ENCODE measurements at regions not wholly inside any gene's neighbourhood (a gene's known extent, or its start where the extent isn't known, plus 50 kb on each side); places are given as distances from the start of the nearest gene placed in this dataset.

DNA sequence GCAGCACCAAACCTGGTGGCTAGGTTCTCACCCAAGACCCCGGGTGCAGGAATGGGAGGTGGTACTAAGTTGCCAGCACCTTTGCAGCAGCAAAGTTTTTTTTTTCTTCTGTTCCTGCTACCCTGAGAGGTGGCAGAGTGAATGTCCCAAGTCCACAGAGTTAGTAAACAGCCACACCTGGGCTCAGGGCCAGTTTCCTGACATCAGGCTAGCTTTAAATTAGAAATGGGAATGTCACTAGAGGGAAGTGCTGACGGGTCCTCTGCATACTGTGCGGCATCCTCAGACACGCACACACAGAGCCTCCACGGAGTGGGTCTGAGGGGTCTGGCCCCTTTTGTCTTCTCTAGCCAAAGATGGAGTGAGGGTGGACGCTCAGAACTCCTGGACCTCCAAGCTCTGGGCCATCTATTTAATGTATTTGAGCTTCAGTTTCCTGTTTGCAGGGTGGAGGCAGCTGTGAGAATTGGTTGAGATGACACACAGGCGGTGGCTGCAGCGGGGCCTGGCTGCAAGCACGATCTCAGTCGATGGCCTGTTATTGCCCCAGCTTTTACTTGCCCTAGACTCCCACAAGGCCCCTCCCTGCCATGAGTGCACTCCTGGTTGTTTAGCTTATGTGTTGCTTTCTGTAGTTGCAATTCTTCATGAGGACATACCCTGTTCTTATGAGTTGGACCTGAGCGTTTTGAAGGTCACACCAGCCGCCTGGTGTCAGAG is 751.4 kb upstream of the HS6ST1 start:
- H3K27ac ChIP-seq (ENCODE audit: low read depth in 1 of 2, low read length in 1 of 2) = no peak overlapping the region
- H3K27me3 ChIP-seq (ENCODE audit: control insufficient read depth in 2 of 2, insufficient read depth in 1 of 2, low read length in 1 of 2) = no peaks in the 10 kb centered on the region
- DNase-seq (ENCODE audit: low read depth in 6 of 9, low spot score in 9 of 9) = no peak

DNA sequence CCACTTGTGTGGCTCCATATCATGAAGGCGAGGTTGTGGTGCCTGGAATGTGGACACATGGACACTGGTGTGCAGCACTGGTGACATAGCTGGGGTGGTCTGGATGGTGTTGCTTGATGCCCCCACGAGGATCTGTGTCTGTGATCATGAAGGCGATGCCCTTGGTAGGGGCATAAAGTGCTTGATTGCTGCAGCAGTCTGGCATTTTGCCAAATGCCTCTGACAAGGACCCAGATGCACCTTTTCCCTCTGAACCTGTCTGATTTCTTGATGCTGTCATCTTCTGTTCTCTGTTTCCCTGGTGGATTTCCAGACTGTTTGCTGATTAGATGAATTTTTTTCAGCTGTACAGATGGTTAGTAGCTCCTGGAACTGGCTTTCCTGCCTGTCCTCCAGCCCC is 752.0 kb upstream of the HS6ST1 start:
- no peak overlapping the region for H3K4me3 ChIP-seq (ENCODE audit: low read length in 2 of 2)
- no peak overlapping the region for H3K27ac ChIP-seq (ENCODE audit: low read depth in 1 of 2, low read length in 1 of 2)
- no peaks in the 10 kb centered on the region for H3K36me3 ChIP-seq (ENCODE audit: control insufficient read depth in 2 of 2, insufficient read depth in 2 of 2, low read length in 1 of 2)
- no peaks in the 10 kb centered on the region for H3K4me1 ChIP-seq (ENCODE audit: control insufficient read depth in 2 of 2, insufficient read depth in 2 of 2, low read length in 2 of 2)
- no peaks in the 10 kb centered on the region for H3K27me3 ChIP-seq (ENCODE audit: control insufficient read depth in 2 of 2, insufficient read depth in 1 of 2, low read length in 1 of 2)
- DNase-seq (ENCODE audit: low read depth in 6 of 9, low spot score in 9 of 9) = no peak
- WGBS = 93% methylated on average over 3 of the region's 3 CpGs
- H3K9me3 ChIP-seq (ENCODE audit: control insufficient read depth in 2 of 2, insufficient read depth in 1 of 2, low read length in 1 of 2) = no peaks in the 10 kb centered on the region

More for the DNA sequence above, 751.4 kb upstream of the HS6ST1 start:
- Histone ChIP-seq H3K4me1 (ENCODE audit: control insufficient read depth in 2 of 2, insufficient read depth in 2 of 2, low read length in 2 of 2) (no peaks in the 10 kb centered on the region), H3K9me3 (ENCODE audit: control insufficient read depth in 2 of 2, insufficient read depth in 1 of 2, low read length in 1 of 2) (no peaks in the 10 kb centered on the region), H3K36me3 (ENCODE audit: control insufficient read depth in 2 of 2, insufficient read depth in 2 of 2, low read length in 1 of 2) (no peaks in the 10 kb centered on the region), H3K4me3 (ENCODE audit: low read length in 2 of 2) (no peak overlapping the region)
- WGBS = 94% methylated on average over 12 of the region's 12 CpGs

DNA sequence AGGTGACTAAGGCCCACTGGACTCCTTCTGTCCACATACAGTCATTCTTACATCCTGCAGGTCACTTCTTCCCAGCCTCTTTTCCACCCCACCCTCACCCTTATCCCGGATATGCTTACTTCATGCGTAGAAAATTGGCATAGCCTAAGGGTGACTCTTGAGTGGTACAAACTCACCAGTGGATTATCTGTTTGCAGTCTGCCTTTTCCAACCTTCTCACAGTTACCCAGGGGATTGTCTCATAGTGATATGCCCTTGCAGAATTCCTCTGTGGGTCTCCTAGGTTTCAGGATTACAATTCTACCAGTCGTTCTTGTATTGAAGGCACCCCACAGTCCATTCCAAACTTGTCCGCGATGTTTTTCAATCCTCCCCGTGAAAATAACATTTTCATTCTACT is 752.9 kb upstream of the HS6ST1 start:
- DNase-seq (ENCODE audit: low read depth in 6 of 9, low spot score in 9 of 9) = no peak
- no peak overlapping the region for H3K27ac ChIP-seq (ENCODE audit: low read depth in 1 of 2, low read length in 1 of 2)
- no peak overlapping the region for H3K4me3 ChIP-seq (ENCODE audit: low read length in 2 of 2)
- WGBS = 96% methylated on average over 6 of the region's 6 CpGs
- H3K9me3 ChIP-seq (ENCODE audit: control insufficient read depth in 2 of 2, insufficient read depth in 1 of 2, low read length in 1 of 2) = no peaks in the 10 kb centered on the region
- H3K36me3 ChIP-seq (ENCODE audit: control insufficient read depth in 2 of 2, insufficient read depth in 2 of 2, low read length in 1 of 2) = no peaks in the 10 kb centered on the region
- no peaks in the 10 kb centered on the region for H3K4me1 ChIP-seq (ENCODE audit: control insufficient read depth in 2 of 2, insufficient read depth in 2 of 2, low read length in 2 of 2)
- no peaks in the 10 kb centered on the region for H3K27me3 ChIP-seq (ENCODE audit: control insufficient read depth in 2 of 2, insufficient read depth in 1 of 2, low read length in 1 of 2)

DNA sequence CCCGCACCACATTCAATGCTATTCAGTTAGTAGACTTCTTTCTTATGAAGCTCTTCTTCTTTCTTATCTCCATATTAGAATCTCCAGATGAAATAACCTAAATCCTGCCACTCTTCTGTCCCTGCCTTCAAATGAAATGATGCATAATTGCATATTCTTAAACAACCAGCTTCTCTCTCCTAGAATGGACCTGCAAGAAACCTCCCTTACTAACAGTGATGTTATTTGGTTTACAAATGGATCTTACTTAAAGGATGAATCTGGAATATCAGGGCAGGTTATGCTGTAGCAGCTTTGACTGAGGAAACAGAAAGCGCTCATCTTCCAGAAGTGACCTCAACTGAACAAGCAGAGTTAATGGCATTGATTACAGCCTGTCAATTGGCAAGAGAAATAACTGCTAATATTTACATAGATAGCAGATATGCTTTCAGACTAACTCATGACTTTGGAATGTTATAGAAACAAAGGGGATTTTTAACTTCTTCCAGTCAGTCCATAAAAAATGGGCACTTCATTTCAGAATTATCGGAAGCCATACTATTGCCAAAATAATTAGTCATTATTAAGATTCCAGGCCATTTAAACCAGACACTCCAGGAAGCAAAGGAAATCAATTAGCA is 755.7 kb upstream of the HS6ST1 start:
- no peaks in the 10 kb centered on the region for H3K36me3 ChIP-seq (ENCODE audit: control insufficient read depth in 2 of 2, insufficient read depth in 2 of 2, low read length in 1 of 2)
- no peak for DNase-seq (ENCODE audit: low read depth in 6 of 9, low spot score in 9 of 9)
- H3K4me1 ChIP-seq (ENCODE audit: control insufficient read depth in 2 of 2, insufficient read depth in 2 of 2, low read length in 2 of 2) = no peaks in the 10 kb centered on the region
- 97% methylated on average over 3 of the region's 3 CpGs for WGBS
- no peak overlapping the region for H3K4me3 ChIP-seq (ENCODE audit: low read length in 2 of 2)
- H3K27me3 ChIP-seq (ENCODE audit: control insufficient read depth in 2 of 2, insufficient read depth in 1 of 2, low read length in 1 of 2) = no peaks in the 10 kb centered on the region
- H3K9me3 ChIP-seq (ENCODE audit: control insufficient read depth in 2 of 2, insufficient read depth in 1 of 2, low read length in 1 of 2) = no peaks in the 10 kb centered on the region
- no peak overlapping the region for H3K27ac ChIP-seq (ENCODE audit: low read depth in 1 of 2, low read length in 1 of 2)

- DNase-seq (ENCODE audit: low read depth in 6 of 9, low spot score in 9 of 9) = no peak
- H3K4me3 ChIP-seq (ENCODE audit: low read length in 2 of 2) = no peak overlapping the region
- WGBS = 92% methylated on average over 3 of the region's 3 CpGs
- H3K36me3 ChIP-seq (ENCODE audit: control insufficient read depth in 2 of 2, insufficient read depth in 2 of 2, low read length in 1 of 2) = no peaks in the 10 kb centered on the region
- H3K9me3 ChIP-seq (ENCODE audit: control insufficient read depth in 2 of 2, insufficient read depth in 1 of 2, low read length in 1 of 2) = no peaks in the 10 kb centered on the region
- no peaks in the 10 kb centered on the region for H3K27me3 ChIP-seq (ENCODE audit: control insufficient read depth in 2 of 2, insufficient read depth in 1 of 2, low read length in 1 of 2)
- no peak overlapping the region for H3K27ac ChIP-seq (ENCODE audit: low read depth in 1 of 2, low read length in 1 of 2)
- no peaks in the 10 kb centered on the region for H3K4me1 ChIP-seq (ENCODE audit: control insufficient read depth in 2 of 2, insufficient read depth in 2 of 2, low read length in 2 of 2)
These were observed 759.9 kb upstream of the HS6ST1 start for GRCh38 chr2:129078548-129078947.

DNA sequence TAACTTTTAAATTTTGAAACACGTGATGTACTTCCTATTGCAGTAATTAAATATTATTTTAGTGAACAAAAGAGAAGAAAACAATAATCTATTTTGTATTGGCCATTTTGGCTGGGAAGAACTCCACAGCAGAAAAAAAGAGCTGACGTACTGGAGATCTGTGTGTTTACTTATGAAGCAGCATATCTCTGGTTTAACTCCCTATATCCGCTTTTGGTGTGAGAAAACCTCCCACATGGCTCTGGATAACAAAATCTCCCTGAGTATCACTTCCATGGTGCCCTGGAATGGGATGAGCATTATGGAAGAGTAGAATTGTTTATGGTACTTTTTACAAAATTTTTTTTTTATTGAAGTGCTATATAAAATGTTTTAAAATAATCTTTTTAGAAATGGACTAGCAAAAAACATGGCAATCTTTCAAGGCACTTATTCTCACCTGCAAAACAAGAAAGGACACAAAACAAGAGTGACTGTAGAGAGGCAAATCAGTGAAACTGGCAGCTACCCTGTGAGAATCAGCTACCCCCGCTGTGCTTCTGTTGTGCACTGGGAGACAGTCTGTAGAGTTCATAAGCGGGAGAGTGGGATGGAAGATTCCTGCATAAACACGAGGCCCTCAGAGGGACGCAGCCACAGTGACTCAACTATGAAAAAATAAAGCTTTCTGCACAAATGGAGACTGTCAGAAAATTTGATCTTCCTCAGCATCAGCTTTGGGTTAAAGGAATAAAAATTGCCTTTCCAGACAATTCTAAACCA is 762.2 kb upstream of the HS6ST1 start:
- no peak overlapping the region for H3K4me3 ChIP-seq (ENCODE audit: low read length in 2 of 2)
- no peak overlapping the region for H3K27ac ChIP-seq (ENCODE audit: low read depth in 1 of 2, low read length in 1 of 2)
- no peaks in the 10 kb centered on the region for H3K9me3 ChIP-seq (ENCODE audit: control insufficient read depth in 2 of 2, insufficient read depth in 1 of 2, low read length in 1 of 2)
- no peak for DNase-seq (ENCODE audit: low read depth in 6 of 9, low spot score in 9 of 9)
- WGBS = 84% methylated on average over 7 of the region's 7 CpGs
- H3K4me1 ChIP-seq (ENCODE audit: control insufficient read depth in 2 of 2, insufficient read depth in 2 of 2, low read length in 2 of 2) = no peaks in the 10 kb centered on the region
- H3K27me3 ChIP-seq (ENCODE audit: control insufficient read depth in 2 of 2, insufficient read depth in 1 of 2, low read length in 1 of 2) = no peaks in the 10 kb centered on the region
- H3K36me3 ChIP-seq (ENCODE audit: control insufficient read depth in 2 of 2, insufficient read depth in 2 of 2, low read length in 1 of 2) = no peaks in the 10 kb centered on the region

- H3K9me3 ChIP-seq (ENCODE audit: control insufficient read depth in 2 of 2, insufficient read depth in 1 of 2, low read length in 1 of 2) = no peaks in the 10 kb centered on the region
- H3K27me3 ChIP-seq (ENCODE audit: control insufficient read depth in 2 of 2, insufficient read depth in 1 of 2, low read length in 1 of 2) = no peaks in the 10 kb centered on the region
- no peaks in the 10 kb centered on the region for H3K4me1 ChIP-seq (ENCODE audit: control insufficient read depth in 2 of 2, insufficient read depth in 2 of 2, low read length in 2 of 2)
- H3K27ac ChIP-seq (ENCODE audit: low read depth in 1 of 2, low read length in 1 of 2) = no peak overlapping the region
- no peak overlapping the region for H3K4me3 ChIP-seq (ENCODE audit: low read length in 2 of 2)
- DNase-seq (ENCODE audit: low read depth in 6 of 9, low spot score in 9 of 9) = no peak
- WGBS = 93% methylated on average over 3 of the region's 3 CpGs
- no peaks in the 10 kb centered on the region for H3K36me3 ChIP-seq (ENCODE audit: control insufficient read depth in 2 of 2, insufficient read depth in 2 of 2, low read length in 1 of 2)
These were observed 766.7 kb upstream of the HS6ST1 start for GRCh38 chr2:129085386-129085785.

GRCh38 chr2:129087133-129087813 is 768.6 kb upstream of the HS6ST1 start:
- H3K27ac ChIP-seq (ENCODE audit: low read depth in 1 of 2, low read length in 1 of 2) = no peak overlapping the region
- H3K9me3 ChIP-seq (ENCODE audit: control insufficient read depth in 2 of 2, insufficient read depth in 1 of 2, low read length in 1 of 2) = no peaks in the 10 kb centered on the region
- DNase-seq (ENCODE audit: low read depth in 6 of 9, low spot score in 9 of 9) = no peak
- no peaks in the 10 kb centered on the region for H3K4me1 ChIP-seq (ENCODE audit: control insufficient read depth in 2 of 2, insufficient read depth in 2 of 2, low read length in 2 of 2)
- H3K27me3 ChIP-seq (ENCODE audit: control insufficient read depth in 2 of 2, insufficient read depth in 1 of 2, low read length in 1 of 2) = no peaks in the 10 kb centered on the region
- no peak overlapping the region for H3K4me3 ChIP-seq (ENCODE audit: low read length in 2 of 2)
- H3K36me3 ChIP-seq (ENCODE audit: control insufficient read depth in 2 of 2, insufficient read depth in 2 of 2, low read length in 1 of 2) = no peaks in the 10 kb centered on the region
- WGBS = 87% methylated on average over 2 of the region's 2 CpGs

DNA sequence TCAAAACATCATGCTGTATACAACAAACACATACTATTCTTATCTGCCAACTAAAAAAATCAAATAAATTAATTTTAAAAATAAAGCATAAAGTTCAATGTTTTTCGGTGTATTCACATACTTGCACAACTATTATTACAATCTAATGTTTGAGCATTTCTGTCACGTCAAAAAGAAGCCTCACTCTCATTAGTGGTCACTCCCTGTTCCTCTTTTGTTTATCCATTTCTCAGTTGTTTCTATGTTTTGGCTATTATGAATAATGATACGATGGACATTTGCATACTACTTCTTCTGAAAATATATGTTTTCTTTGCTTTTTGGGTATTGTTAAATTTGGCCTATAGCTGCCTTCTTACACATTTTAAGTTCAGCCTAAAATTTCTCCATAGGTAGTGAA is 773.0 kb upstream of the HS6ST1 start:
- 77% methylated on average over 3 of the region's 3 CpGs for WGBS
- DNase-seq (ENCODE audit: low read depth in 6 of 9, low spot score in 9 of 9) = no peak
- Histone ChIP-seq H3K27me3 (ENCODE audit: control insufficient read depth in 2 of 2, insufficient read depth in 1 of 2, low read length in 1 of 2) (no peaks in the 10 kb centered on the region), H3K9me3 (ENCODE audit: control insufficient read depth in 2 of 2, insufficient read depth in 1 of 2, low read length in 1 of 2) (no peaks in the 10 kb centered on the region), H3K4me1 (ENCODE audit: control insufficient read depth in 2 of 2, insufficient read depth in 2 of 2, low read length in 2 of 2) (no peaks in the 10 kb centered on the region), H3K4me3 (ENCODE audit: low read length in 2 of 2) (no peak overlapping the region), H3K27ac (ENCODE audit: low read depth in 1 of 2, low read length in 1 of 2) (no peak overlapping the region), H3K36me3 (ENCODE audit: control insufficient read depth in 2 of 2, insufficient read depth in 2 of 2, low read length in 1 of 2) (no peaks in the 10 kb centered on the region)

Measured in thymus (tissue), 11 donors.